ENCODE measurements at regions not wholly inside any gene's neighbourhood (a gene's known extent, or its start where the extent isn't known, plus 50 kb on each side); places are given as distances from the start of the nearest gene placed in this dataset.
"Not testable (repeated sequence)": the region's sequence is repeated elsewhere in the genome, so short reads cannot be mapped to it uniquely, and the experiment has no call there.

DNA sequence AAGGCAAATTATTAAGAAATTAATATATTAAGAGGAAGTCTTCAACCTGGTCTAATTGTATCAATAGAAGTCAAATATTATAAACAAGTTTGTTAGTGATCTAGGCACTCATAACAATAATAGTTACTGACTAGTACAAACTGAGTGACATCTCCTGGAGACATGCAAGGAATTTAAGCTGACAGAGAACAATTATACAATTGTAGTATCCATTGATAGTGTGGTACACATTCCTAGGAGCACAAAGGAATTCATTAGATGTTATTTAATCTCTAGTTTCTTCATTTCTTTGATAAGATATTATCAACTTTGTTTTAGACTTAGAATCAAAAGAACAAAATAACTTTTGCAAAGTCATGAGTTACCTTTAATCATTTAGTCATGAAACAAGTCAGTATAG is 1048.6 kb downstream of the PCDH7 start:
- DNase-seq (ENCODE audit: low read depth) = no peak

GRCh38 chr4:31783311-31783710 is 1063.1 kb downstream of the PCDH7 start:
- no peak for DNase-seq (ENCODE audit: low read depth)

DNA sequence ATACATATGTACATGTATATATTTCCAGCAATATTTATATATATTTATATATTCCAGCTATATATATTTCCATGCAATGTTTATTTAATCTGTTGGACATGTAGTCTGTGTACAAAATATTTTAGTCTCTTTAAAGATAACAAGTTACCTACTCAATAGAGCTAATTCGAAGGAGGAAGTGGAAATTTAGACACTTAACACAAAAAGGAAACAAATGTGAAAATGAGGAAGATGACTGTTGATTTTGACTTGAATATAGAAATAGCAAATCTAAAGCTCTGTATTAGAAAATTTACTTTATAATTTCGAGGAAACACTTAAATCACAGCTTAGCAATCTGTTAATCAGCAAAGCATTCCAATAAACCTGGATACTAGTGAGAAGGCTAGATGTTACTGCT is 1064.4 kb downstream of the PCDH7 start:
- DNase-seq (ENCODE audit: low read depth) = no peak

DNA sequence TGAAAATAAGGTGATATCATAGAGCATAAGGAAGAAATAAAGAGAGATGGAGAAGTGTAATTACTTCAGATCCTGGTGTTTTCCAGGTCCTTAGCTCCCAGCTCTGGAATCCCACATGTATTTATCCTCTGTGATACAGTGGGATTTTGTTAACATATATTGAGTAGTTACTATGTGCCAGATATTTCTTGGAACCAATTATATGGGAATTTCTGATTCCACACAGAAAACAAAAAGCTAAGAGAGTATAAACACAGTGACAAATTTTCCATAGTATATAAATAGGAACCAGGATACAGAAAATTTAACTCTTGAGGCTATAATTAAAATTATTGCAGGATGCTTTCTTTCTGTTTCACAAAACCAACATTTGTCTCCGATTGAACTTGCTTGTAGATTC is 1067.5 kb downstream of the PCDH7 start:
- DNase-seq (ENCODE audit: low read depth) = no peak

- no peak for DNase-seq (ENCODE audit: low read depth)
These were observed 1068.5 kb downstream of the PCDH7 start for GRCh38 chr4:31788676-31789075.

DNA sequence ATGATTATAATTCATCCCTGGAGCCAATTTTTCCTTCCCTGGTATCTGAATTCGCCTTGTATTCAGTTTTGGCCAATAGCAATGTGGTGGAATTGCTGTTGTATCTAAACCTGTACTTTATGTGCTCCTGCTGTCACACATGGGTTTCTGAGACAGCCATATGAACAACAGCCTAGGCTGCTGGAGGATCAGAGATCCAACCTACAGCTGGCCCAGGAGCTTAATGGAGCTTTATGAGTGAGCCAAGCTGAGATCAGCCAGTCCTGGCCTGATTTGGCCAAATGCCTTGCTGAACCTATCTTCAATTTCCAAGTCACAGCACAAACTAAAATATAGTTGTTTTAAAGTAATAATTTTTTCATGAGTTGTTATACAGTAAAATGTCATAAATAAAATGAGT is 1071.5 kb downstream of the PCDH7 start:
- no peak for DNase-seq (ENCODE audit: low read depth)

DNA sequence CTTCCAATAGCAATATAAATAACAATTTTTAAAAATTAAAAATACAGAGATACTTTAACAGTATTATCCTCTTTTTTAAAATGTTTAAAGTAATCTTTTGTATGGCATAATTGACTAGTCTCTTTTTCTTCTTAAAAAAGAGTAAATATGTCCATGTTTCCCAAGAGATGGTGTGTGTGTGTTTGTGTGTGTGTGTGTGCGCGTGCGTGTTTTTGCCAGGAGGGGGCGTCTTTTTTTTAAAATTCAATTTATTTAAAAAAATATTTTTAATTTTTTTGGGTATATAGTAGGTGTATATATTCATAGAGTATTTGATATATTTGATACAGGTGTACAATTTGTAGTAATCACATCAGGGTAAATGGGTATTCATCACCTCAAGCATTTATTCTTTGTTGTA is 1073.7 kb downstream of the PCDH7 start:
- no peak for DNase-seq (ENCODE audit: low read depth)

- not testable (repeated sequence) for DNase-seq (ENCODE audit: low read depth)
These were observed 1076.9 kb downstream of the PCDH7 start for GRCh38 chr4:31797052-31797451.

DNA sequence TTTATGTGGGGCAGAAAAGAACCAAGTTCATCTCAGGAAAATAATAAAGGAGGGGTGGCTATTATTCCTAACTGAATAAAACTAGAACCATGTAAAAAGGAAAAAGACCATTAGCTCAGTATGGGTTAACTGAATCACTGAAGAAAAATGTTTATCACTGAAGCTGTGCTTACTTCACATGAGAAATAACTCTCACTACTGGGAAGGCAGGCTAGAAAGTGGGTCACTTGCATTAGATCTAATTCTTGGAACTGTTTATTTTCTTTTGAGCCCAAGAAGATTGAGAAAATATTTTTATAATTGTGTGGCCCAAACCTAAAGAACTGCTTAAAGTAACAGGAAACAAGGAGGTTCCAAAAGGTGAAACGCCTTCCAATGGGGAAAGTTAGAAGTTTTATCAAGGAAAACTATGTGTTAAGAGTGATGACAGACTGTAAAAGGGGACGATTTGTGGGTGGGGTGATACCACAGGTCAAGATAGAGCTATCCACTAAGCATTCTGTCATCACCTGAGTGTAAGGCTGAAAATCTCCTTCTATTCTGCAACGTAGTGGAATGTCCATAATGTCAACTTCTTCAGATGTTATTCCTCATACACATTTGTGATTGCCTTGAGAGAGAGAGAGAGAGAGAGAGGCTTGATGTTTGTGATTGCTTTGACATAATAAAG is 1083.5 kb downstream of the PCDH7 start:
- no peak for DNase-seq (ENCODE audit: low read depth)

GRCh38 chr4:31807036-31807435 is 1086.9 kb downstream of the PCDH7 start:
- no peak for DNase-seq (ENCODE audit: low read depth)

DNA sequence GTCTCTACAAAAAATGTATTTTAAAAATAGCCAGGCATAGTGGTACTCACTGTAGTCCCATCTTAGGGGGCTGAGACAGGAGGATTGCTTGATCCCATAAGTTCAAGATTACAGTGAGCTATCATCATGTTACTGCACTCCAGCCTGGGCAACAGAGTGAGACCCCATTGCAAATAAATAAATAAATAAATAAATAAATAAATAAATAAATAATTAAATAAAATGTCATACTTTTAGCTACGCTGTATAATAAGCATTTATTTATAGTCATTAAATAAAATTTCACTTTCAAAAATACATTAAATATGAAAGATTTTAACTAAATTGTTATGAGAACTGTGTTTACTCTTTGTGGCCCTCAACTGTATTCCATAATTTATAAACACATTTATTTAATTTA is 1124.2 kb downstream of the PCDH7 start:
- no peak for DNase-seq (ENCODE audit: low read depth)

DNA sequence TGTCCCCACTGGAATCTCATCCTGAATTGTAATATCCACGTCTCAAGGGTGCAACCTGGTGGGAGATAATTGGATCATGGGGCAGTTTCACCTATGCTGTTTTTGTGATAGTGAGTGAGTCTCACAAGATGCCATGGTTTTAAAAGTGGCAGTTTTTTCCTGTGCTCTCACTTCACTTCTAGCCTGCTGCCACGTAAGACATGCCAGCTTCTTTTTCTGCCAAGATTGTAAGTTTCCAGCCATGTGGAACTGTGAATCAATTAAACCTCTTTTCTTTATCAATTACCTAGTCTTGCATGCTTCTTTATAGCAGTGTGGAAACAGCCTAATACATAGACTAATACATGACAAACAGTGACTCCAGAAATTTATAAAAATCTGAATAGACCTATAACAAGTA is 1131.8 kb downstream of the PCDH7 start:
- DNase-seq (ENCODE audit: low read depth) = no peak

DNA sequence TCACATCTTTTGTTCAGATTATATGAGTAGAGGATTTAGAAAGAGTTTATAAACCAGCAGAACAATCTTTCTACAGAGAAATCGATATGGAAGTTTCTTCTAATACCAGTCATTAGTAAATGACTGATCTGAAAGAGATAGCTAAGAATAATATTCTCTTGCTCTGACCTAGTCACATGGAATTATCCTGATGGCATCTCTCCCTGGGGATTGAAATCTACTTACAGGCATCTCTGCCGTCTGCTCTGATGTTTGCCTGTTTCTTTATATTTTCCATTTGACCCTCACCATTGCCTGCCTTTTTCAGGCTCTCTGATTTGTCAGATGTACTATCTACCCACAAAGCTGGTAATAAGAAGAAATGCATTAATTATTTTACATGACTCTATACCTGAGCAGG is 1157.3 kb downstream of the PCDH7 start:
- DNase-seq (ENCODE audit: low read depth) = no peak

DNA sequence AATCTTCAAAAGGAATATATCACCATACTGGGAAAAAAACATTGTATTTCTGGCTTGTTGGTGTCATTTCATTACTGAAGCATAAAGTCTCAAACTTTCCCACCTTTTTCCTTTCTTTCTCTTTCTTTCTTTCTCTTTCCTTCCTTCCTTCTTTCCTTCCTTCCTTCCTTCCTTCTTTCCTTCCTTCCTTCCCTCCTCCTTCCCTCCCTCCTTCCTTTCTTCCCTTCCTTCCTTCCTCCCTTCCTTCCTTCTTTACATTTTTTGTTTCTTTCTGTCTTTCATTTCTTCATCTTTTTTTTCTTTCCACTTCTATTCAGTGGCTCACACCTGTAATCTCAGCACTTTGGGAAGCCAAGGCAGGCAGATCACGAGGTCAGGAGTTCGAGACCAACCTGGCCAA is 1160.7 kb downstream of the PCDH7 start:
- not testable (repeated sequence) for DNase-seq (ENCODE audit: low read depth)

DNA sequence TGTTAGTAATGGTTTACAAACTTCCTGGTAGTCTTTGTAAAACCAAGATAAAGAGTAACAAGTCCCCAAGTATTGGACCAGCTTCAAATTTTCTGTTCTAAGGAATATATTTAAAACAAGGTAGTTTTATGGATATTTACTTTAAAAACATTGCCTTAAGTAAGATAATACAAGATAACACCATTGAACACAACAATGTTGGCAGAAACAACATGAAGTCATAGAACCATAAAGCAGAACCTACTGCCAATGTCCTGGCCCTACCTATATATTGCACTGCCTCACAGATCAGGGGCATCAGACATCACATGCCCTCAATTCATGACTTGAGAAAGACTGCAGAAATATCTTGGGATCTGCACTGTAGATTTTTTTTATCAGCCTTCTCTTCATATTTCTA is 1176.2 kb downstream of the PCDH7 start:
- no peak for DNase-seq (ENCODE audit: low read depth)

GRCh38 chr4:31905363-31905762 is 1185.2 kb downstream of the PCDH7 start:
- no peak for DNase-seq (ENCODE audit: low read depth)

- no peak for DNase-seq (ENCODE audit: low read depth)
These were observed 1188.1 kb downstream of the PCDH7 start for GRCh38 chr4:31908261-31908660.

DNA sequence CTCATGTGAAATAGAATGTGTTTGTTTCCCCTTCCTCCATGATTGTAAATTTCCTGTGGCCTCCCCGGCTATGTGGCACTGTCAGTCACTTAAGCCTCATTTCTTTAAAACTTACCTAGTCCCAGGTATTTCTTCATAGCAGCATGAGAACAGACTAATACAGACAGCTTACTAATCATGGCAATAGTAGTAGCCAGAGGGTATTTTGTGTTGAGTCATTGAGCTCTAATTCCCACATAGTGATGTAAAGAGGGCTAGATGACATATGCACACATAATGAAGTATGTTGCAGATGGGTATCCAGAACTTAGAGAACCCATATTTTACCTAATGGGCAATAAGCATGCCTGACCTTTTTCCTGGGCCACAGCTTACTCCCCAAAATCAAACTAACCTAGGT is 1197.2 kb downstream of the PCDH7 start:
- DNase-seq (ENCODE audit: low read depth) = no peak

DNA sequence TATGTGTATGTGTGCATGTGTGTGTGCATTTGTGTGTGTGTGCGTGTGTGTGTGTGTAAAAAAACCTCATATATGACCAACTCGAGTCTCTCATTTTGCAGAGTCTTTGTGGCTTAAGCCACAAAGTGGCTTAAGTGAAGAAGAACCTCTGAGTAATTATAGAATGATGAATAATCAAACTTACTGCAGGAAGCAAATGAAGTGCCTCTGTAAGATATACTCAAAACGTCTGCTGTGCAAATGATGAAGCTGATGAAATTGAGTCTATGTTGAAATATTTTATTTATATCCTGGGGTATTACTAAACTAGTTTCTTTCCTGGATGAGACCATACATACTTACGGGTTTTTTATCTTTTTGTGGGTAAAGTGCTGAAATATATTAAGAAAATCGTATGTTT is 1198.7 kb downstream of the PCDH7 start:
- DNase-seq (ENCODE audit: low read depth) = no peak

DNA sequence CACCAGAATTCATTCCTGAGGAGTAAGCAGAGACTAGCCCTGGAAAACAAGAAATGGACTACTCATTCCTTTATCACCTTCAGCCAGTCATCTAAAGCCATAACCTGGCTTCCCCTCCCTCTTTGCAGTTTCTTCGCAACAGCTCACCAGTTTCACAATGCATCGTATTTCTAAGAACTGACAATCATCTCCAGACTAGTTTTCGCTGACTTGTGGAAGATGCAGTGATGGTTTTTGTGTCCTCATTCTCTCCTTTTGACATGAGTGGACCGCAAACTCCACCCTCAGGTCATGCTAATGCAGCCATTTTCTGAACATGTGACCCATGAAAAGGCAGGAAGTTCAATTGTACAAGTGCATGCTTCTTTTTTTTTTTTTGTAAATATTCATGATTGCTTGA is 1203.5 kb downstream of the PCDH7 start:
- DNase-seq (ENCODE audit: low read depth) = no peak

GRCh38 chr4:31929676-31930345 is 1209.6 kb downstream of the PCDH7 start:
- DNase-seq (ENCODE audit: low read depth) = no peak

DNA sequence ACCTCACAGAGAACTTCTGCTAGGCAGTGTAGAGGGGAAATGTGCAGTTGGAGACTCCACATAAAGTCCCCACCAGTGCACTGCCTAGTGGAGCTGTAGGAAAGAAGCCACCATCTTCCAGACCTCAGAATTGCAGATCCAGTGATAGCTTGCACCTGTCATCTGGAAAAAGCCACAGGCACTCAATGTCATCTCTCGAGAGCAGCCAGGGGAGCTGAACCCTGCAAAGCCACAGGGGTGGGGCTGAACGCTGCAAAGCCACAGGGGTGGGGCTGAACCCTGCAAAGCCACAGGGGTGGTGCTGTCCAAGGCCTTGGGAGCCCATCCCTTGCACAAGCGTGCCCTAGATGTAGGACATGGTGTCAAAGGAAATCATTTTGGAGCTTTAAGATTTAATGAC is 1226.3 kb downstream of the PCDH7 start:
- no peak for DNase-seq (ENCODE audit: low read depth)

GRCh38 chr4:31947101-31947500 is 1226.9 kb downstream of the PCDH7 start:
- no peak for DNase-seq (ENCODE audit: low read depth)

DNA sequence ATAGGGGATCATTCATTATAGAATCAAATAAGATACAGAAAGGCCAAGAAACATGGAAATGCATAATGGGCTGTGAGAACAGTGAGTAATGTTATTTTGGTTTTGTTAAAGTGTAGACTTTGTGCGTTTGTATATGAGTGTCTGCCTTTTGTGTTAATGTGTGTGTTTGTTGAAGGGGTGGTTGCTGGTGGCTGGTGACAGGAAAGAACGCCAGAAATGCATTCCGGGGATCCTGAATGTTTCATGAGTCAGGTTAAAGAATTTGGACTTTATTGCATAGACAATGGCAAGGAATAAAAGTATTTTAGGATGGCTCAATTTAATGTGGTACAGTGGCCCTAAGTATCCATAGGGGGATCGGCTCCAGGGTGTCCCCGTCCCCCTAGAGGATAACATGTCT is 1228.9 kb downstream of the PCDH7 start:
- DNase-seq (ENCODE audit: low read depth) = no peak

All from EH (cell line).